GM12892 (cell line): ENCODE measurements at regions not wholly inside any gene's neighbourhood (a gene's known extent, or its start where the extent isn't known, plus 50 kb on each side); places are given as distances from the start of the nearest gene placed in this dataset.

ENCODE experiments used
- POLR2A ChIP-seq: IDR thresholded peaks from 2 replicates; pipeline ENCODE4 v1.6.1; 2011; ENCODE audit warnings: low read depth, low read length, control low read depth
- POLR2AphosphoS5 ChIP-seq: IDR thresholded peaks from 2 replicates; pipeline ENCODE4 v1.6.1; 2011; ENCODE audit warnings: low read depth, low read length, control low read depth

DNA sequence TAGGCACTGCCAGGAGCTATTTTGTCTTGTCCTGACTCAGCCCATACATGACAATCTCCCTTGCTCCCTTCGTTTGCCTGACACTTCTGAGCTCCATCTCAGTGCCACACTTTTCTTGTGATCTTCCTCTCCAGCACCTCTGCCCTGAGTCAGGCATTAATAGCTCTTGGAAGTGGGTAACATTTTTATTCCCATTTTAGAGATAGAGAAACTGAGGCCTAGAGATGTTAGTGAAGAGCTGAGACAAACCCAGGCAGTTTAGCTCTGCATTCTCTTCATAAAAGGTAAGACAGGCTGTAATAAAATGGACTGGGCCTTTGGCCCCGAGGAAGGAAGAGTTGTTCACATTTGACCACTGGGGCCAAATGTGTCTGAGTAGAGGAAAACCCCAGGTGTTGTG is 167.4 kb downstream of the DHX35 start:
- TF ChIP-seq POLR2AphosphoS5 (no peak), POLR2A (no peak)
